A549 (cell line): ENCODE measurements at regions not wholly inside any gene's neighbourhood (a gene's known extent, or its start where the extent isn't known, plus 50 kb on each side); places are given as distances from the start of the nearest gene placed in this dataset.
"Not testable (repeated sequence)": the region's sequence is repeated elsewhere in the genome, so short reads cannot be mapped to it uniquely, and the experiment has no call there.

Experiments
- ATAC-seq, 2 experiments: fragments of 200-7000 bp in 1 of 2; fragments of >200 bp in 1 of 2; cut with Nextera tagmentation in 1 of 2; cut with Tn5 transposase in 1 of 2; 3 replicates each; pipeline versions ENCODE4 v1.8.0 to v1.9.1; 2018 to 2020; ENCODE audit warnings: mild to moderate bottlenecking in 1 of 2, moderate library complexity in 1 of 2
- CTCF ChIA-PET: fragments of 300-600 bp; sonication (Branson Sonifier 250); formaldehyde crosslinking; extraction: SDS; loops from one replicate; lab custom pipeline; 2021; ENCODE audit warnings: antibody characterized with exemption, inconsistent platforms; lab: Yijun Ruan, JAX
- POLR2A ChIA-PET: fragments of 350-600 bp; formaldehyde crosslinking; extraction: SDS; loops from one replicate; lab custom pipeline; 2021; ENCODE audit warnings: antibody characterized with exemption, inconsistent platforms; lab: Yijun Ruan, JAX
- DNase-seq, 2 experiments: peaks; one replicate each; pipeline versions ENCODE4 v3.0.0 to v3.0.0-alpha.2; 2011 to 2016; ENCODE audit warnings: low read depth in 1 of 2, low spot score in 1 of 2
- FAIRE-seq: peaks from 2 replicates; lab custom pipeline; 2011; peaks lifted over from hg19 to GRCh38; lab: Jason Lieb, UNC
- H3K27ac ChIP-seq, 2 experiments: fragments of >200 bp; sonication (Bioruptor Twin); formaldehyde crosslinking; 3 replicates each; pipeline ENCODE4 v1.5.1; 2016 to 2017
- H3K4me1 ChIP-seq: fragments of >200 bp; sonication (Bioruptor Twin); formaldehyde crosslinking; 3 replicates; pipeline ENCODE4 v1.6.1; 2016
- H3K4me2 ChIP-seq: fragments of >200 bp; sonication (Bioruptor Twin); formaldehyde crosslinking; 3 replicates; pipeline ENCODE4 v1.6.1; 2016
- H3K4me3 ChIP-seq: fragments of >200 bp; sonication (Bioruptor Twin); formaldehyde crosslinking; 3 replicates; pipeline ENCODE4 v1.5.1; 2016
- H3K9me3 ChIP-seq: fragments of >200 bp; sonication (Bioruptor Twin); formaldehyde crosslinking; 3 replicates; pipeline ENCODE4 v1.6.1; 2016
- CBX2 ChIP-seq: fragments of 200-600 bp; sonication (generic); IDR thresholded peaks from 2 replicates; pipeline ENCODE4 v1.6.1; 2016; ENCODE audit warnings: low read depth, mild to moderate bottlenecking, borderline replicate concordance
- CTCF ChIP-seq: fragments of >200 bp; sonication (Bioruptor Twin); formaldehyde crosslinking; IDR thresholded peaks from 3 replicates; pipeline ENCODE4 v1.5.1; 2016
- EHMT2 ChIP-seq: fragments of 200-600 bp; sonication (generic); IDR thresholded peaks from 2 replicates; pipeline ENCODE4 v1.6.1; 2016; ENCODE audit warnings: antibody characterized with exemption, low read depth, mild to moderate bottlenecking, moderate library complexity
- ELK1 ChIP-seq: fragments of 150-350 bp; IDR thresholded peaks from 2 replicates; pipeline ENCODE4 v1.6.1; 2014; ENCODE audit warnings: low read depth, mild to moderate bottlenecking, low read length
- ESRRA ChIP-seq: fragments of 150-350 bp; IDR thresholded peaks from 2 replicates; pipeline ENCODE4 v1.6.1; 2014; ENCODE audit warnings: mild to moderate bottlenecking, low read length, borderline replicate concordance
- FOSB ChIP-seq: fragments of 250-450 bp; sonication (Bioruptor Pico); IDR thresholded peaks from 2 replicates; pipeline ENCODE4 v1.5.0; 2020; ENCODE audit warnings: mild to moderate bottlenecking, moderate library complexity
- FOSL2 ChIP-seq, 2 experiments: fragments of 450-650 bp in 1 of 2; fragments of >200 bp in 1 of 2; sonication (Bioruptor Twin) in 1 of 2; formaldehyde crosslinking; IDR thresholded peaks; 2 replicates each; pipeline versions ENCODE4 v1.5.0 to v1.6.1; 2016 to 2020; ENCODE audit warnings: mild to moderate bottlenecking in 1 of 2, moderate library complexity in 1 of 2
- HEYL ChIP-seq: fragments of 250-450 bp; sonication (Bioruptor Pico); IDR thresholded peaks from 2 replicates; pipeline ENCODE4 v1.8.0; 2021; ENCODE audit warnings: mild to moderate bottlenecking, moderate library complexity
- HMGXB4 ChIP-seq: fragments of 250-450 bp; sonication (Bioruptor Pico); IDR thresholded peaks from 2 replicates; pipeline ENCODE4 v1.5.0; 2021; ENCODE audit warnings: mild to moderate bottlenecking, moderate library complexity, borderline replicate concordance
- HOXB13 ChIP-seq: fragments of 250-450 bp; sonication (Bioruptor Pico); IDR thresholded peaks from 2 replicates; pipeline ENCODE4 v1.5.0; 2020; ENCODE audit warnings: low read depth, mild to moderate bottlenecking, moderate library complexity
- HOXB5 ChIP-seq: fragments of 250-450 bp; sonication (Bioruptor Pico); IDR thresholded peaks from 2 replicates; pipeline ENCODE4 v1.5.0; 2020; ENCODE audit warnings: mild to moderate bottlenecking, moderate library complexity
- JUN ChIP-seq, 2 experiments: fragments of >200 bp; sonication (Bioruptor Twin); formaldehyde crosslinking; IDR thresholded peaks; 2 replicates in 1 of 2; 3 replicates in 1 of 2; pipeline ENCODE4 v1.6.1; 2016 to 2017
- MAFK ChIP-seq: fragments of 450-650 bp; IDR thresholded peaks from 2 replicates; pipeline ENCODE4 v1.6.1; 2014; ENCODE audit not compliant: partially characterized antibody
- MAZ ChIP-seq: fragments of 150-350 bp; IDR thresholded peaks from 2 replicates; pipeline ENCODE4 v1.6.1; 2014; ENCODE audit warnings: antibody characterized with exemption, low read depth, low read length, borderline replicate concordance
- POLR2AphosphoS2 ChIP-seq: conservative IDR thresholded peaks from 2 replicates; pipeline ENCODE4 v1.6.1; 2012; ENCODE audit warnings: low read length, improper control_type of control experiment, inconsistent platforms
- RCOR1 ChIP-seq: fragments of 150-350 bp; IDR thresholded peaks from 2 replicates; pipeline ENCODE4 v1.6.1; 2014; ENCODE audit warnings: antibody characterized with exemption, low read length, low read depth
- RFX5 ChIP-seq: fragments of 450-650 bp; IDR thresholded peaks from 2 replicates; pipeline ENCODE4 v1.7.1; 2014; ENCODE audit warnings: antibody characterized with exemption, mild to moderate bottlenecking, moderate library complexity
- TFCP2L1 ChIP-seq: fragments of 250-450 bp; sonication (Bioruptor Pico); IDR thresholded peaks from 2 replicates; pipeline ENCODE4 v1.5.0; 2021; ENCODE audit warnings: mild to moderate bottlenecking
- TP53 ChIP-seq: fragments of 250-450 bp; sonication (Bioruptor Pico); IDR thresholded peaks from 2 replicates; pipeline ENCODE4 v1.5.0; 2021; ENCODE audit warnings: mild to moderate bottlenecking, moderate library complexity
- ZC3H11A ChIP-seq: fragments of 450-650 bp; IDR thresholded peaks from 2 replicates; pipeline ENCODE4 v1.6.1; 2014; ENCODE audit warnings: antibody characterized with exemption, mild to moderate bottlenecking
- ZFP36 ChIP-seq: fragments of 450-650 bp; IDR thresholded peaks from 2 replicates; pipeline ENCODE4 v1.6.1; 2014; ENCODE audit warnings: borderline replicate concordance; ENCODE audit not compliant: partially characterized antibody
- ZSCAN20 ChIP-seq: fragments of 250-450 bp; sonication (Bioruptor Pico); IDR thresholded peaks from 2 replicates; pipeline ENCODE4 v1.8.0; 2022; ENCODE audit warnings: mild to moderate bottlenecking, moderate library complexity
- WGBS: methylation state at CpG from one replicate; pipeline ENCODE4 v1.1.6; 2017; ENCODE audit errors: missing lambda C conversion rate; 5-methylcytosine and 5-hydroxymethylcytosine counted together
- TF ChIP-seq, protein P1 (sequence below): IDR thresholded peaks from 2 replicates; pipeline ENCODE4 v1.6.1; 2012

GRCh38 chr21:28124541-28124940 is 868.1 kb downstream of the LTN1 start:
- FAIRE-seq, result no peak
- no peak for DNase-seq
- no peak for TF ChIP-seq CTCF
- TF ChIP-seq CBX2, result no peak
- no peak for TF ChIP-seq RCOR1
- no peak for TF ChIP-seq JUN (IDR thresholded peaks at IDR 0.05)
- TF ChIP-seq MAZ, result no peak
- TF ChIP-seq ESRRA, result no peak
- no peak for TF ChIP-seq RFX5
- no peak for TF ChIP-seq HOXB5 (CRISPR knock-in tag)
- no peak for TF ChIP-seq TFCP2L1 (CRISPR knock-in tag)
- TF ChIP-seq ZSCAN20 (CRISPR knock-in tag), result no peak
- TF ChIP-seq EHMT2, result no peak
- no peak for TF ChIP-seq FOSB (CRISPR knock-in tag)
- TF ChIP-seq ZC3H11A, result no peak
- no peak for TF ChIP-seq HEYL (CRISPR knock-in tag)

GRCh38 chr21:28118570-28118969 is 874.1 kb downstream of the LTN1 start:
- Histone ChIP-seq H3K4me1 (no peaks in the 10 kb centered on the region), H3K4me2 (no peak overlapping the region), H3K9me3 (no peaks in the 10 kb centered on the region), H3K4me3 (no peak overlapping the region), H3K27ac (no peak overlapping the region)
- FAIRE-seq (no peak), DNase-seq (no peak), ATAC-seq (no peak)
- CTCF ChIA-PET, result no interaction called here
- no peak for TF ChIP-seq ELK1
- TF ChIP-seq MAZ, result no peak
- no peak for TF ChIP-seq ZFP36
- TF ChIP-seq HOXB13, result no peak
- no peak for TF ChIP-seq HMGXB4 (CRISPR knock-in tag)
- no peak for TF ChIP-seq MAFK
- no peak for TF ChIP-seq TP53 (CRISPR knock-in tag)
- no peak for TF ChIP-seq POLR2AphosphoS2
- no peak for TF ChIP-seq FOSL2 (IDR thresholded peaks at IDR 0.05)
- TF ChIP-seq FOSL2 (CRISPR knock-in tag; IDR thresholded peaks at IDR 0.05), result no peak
- TF ChIP-seq, protein P1, sequence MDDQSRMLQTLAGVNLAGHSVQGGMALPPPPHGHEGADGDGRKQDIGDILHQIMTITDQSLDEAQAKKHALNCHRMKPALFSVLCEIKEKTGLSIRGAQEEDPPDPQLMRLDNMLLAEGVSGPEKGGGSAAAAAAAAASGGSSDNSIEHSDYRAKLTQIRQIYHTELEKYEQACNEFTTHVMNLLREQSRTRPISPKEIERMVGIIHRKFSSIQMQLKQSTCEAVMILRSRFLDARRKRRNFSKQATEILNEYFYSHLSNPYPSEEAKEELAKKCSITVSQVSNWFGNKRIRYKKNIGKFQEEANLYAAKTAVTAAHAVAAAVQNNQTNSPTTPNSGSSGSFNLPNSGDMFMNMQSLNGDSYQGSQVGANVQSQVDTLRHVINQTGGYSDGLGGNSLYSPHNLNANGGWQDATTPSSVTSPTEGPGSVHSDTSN, result no peak
- 38% methylated on average over 3 of the region's 3 CpGs for WGBS
- POLR2A ChIA-PET, result no interaction called here

More at GRCh38 chr21:28124541-28124940, 868.1 kb downstream of the LTN1 start:
- ATAC-seq, result no peak
- ChIA-PET CTCF (no interaction called here), POLR2A (no interaction called here)
- H3K4me3 ChIP-seq, result no peak overlapping the region
- no peaks in the 10 kb centered on the region for H3K4me1 ChIP-seq
- no peak overlapping the region for H3K4me2 ChIP-seq
- no peaks in the 10 kb centered on the region for H3K9me3 ChIP-seq
- H3K27ac ChIP-seq, result no peak overlapping the region
- 2% methylated on average over 2 of the region's 2 CpGs for WGBS

DNA sequence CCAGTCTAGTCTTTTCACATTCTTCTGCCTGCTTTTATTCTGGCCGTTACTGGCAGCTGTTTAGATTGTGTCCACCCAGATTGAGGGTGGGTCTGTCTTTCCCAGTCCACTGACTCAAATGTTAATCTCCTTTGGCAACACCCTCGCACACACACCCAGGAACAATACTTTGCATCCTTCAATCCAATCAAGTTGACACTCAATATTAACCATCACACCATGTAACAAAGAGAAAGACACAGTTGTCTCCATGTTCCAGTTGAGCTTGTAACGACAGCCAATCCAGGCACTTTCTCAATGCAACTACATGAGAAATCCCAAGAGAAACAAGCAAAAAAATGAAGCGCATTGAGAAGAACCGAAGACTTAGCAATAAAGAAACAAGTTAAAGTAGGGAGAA is 877.7 kb downstream of the LTN1 start:
- H3K27ac ChIP-seq, ATAC-seq, H3K9me3 ChIP-seq, FAIRE-seq, H3K4me1 ChIP-seq, DNase-seq, POLR2A ChIA-PET, CTCF ChIA-PET, H3K4me3 ChIP-seq, H3K4me2 ChIP-seq: not testable (repeated sequence)
- WGBS, result 13% methylated on average over 5 of the region's 5 CpGs
